ENCODE measurements at regions not wholly inside any gene's neighbourhood (a gene's known extent, or its start where the extent isn't known, plus 50 kb on each side); places are given as distances from the start of the nearest gene placed in this dataset.

DNA sequence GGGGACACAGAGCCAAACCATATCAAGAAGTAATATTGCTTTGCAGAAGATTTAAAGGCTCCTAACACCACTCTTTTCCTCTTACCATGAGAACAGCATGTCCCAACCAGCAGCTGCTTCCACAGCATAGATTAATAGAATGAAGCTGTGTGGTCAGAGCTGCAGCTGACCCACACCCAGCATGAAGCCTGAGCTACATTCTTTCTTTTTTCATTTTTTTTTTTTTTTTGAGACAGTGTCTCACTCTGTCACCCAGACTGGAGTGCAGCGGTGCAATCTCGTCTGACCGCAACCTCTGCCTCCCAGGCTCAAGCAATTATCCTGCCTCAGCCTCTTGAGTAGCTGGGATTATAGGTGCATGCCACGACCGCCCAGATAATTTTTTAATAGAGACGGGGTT is 289.8 kb downstream of the RAD51AP2 start:
- Histone ChIP-seq H3K36me3 (no peaks in the 10 kb centered on the region), H3K4me1 (no peaks in the 10 kb centered on the region), H3K9me3 (no peaks in the 10 kb centered on the region), H3K27ac (no peak overlapping the region), H3K4me3 (no peak overlapping the region), H3K27me3 (no peaks in the 10 kb centered on the region)
- intact Hi-C loops (cut with DNase I), result no loop called here
- DNase-seq (ENCODE audit: extremely low spot score in 2 of 2), result no peak
- TF ChIP-seq POLR2AphosphoS5 (IDR thresholded peaks at IDR 0.05; ENCODE audit: insufficient read depth in 1 of 2, low read depth in 1 of 2) (no peak), POLR2A (IDR thresholded peaks at IDR 0.05) (no peak)
- TF ChIP-seq, protein P1, sequence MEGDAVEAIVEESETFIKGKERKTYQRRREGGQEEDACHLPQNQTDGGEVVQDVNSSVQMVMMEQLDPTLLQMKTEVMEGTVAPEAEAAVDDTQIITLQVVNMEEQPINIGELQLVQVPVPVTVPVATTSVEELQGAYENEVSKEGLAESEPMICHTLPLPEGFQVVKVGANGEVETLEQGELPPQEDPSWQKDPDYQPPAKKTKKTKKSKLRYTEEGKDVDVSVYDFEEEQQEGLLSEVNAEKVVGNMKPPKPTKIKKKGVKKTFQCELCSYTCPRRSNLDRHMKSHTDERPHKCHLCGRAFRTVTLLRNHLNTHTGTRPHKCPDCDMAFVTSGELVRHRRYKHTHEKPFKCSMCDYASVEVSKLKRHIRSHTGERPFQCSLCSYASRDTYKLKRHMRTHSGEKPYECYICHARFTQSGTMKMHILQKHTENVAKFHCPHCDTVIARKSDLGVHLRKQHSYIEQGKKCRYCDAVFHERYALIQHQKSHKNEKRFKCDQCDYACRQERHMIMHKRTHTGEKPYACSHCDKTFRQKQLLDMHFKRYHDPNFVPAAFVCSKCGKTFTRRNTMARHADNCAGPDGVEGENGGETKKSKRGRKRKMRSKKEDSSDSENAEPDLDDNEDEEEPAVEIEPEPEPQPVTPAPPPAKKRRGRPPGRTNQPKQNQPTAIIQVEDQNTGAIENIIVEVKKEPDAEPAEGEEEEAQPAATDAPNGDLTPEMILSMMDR (IDR thresholded peaks at IDR 0.05), result no peak

DNA sequence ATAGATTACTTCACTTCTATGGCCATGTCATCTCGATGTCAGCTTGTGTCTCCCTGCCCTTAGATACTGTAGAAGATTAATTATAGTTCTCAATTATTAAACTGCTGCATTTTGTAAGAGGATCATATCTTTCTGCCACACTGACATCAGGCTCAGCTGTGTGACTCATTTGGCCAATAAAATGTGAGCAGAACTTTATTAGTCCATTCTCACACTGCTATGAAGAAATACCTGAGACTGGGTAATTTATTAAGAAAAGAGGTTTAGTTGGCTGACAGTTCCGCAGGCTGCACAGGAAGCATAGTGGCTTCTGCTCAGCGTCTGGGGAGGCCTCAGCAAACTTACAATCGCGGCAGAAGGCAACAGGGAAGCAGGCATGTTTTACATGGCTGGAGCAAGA is 290.4 kb downstream of the RAD51AP2 start:
- Histone ChIP-seq H3K36me3 (no peaks in the 10 kb centered on the region), H3K9me3 (no peaks in the 10 kb centered on the region), H3K4me3 (no peak overlapping the region), H3K4me1 (no peaks in the 10 kb centered on the region), H3K27me3 (no peaks in the 10 kb centered on the region), H3K27ac (no peak overlapping the region)
- intact Hi-C loops (cut with DNase I), result no loop called here
- TF ChIP-seq, protein P1 (IDR thresholded peaks at IDR 0.05), result no peak
- TF ChIP-seq POLR2AphosphoS5 (IDR thresholded peaks at IDR 0.05; ENCODE audit: insufficient read depth in 1 of 2, low read depth in 1 of 2) (no peak), POLR2A (IDR thresholded peaks at IDR 0.05) (no peak)
- no peak for DNase-seq (ENCODE audit: extremely low spot score in 2 of 2)

DNA sequence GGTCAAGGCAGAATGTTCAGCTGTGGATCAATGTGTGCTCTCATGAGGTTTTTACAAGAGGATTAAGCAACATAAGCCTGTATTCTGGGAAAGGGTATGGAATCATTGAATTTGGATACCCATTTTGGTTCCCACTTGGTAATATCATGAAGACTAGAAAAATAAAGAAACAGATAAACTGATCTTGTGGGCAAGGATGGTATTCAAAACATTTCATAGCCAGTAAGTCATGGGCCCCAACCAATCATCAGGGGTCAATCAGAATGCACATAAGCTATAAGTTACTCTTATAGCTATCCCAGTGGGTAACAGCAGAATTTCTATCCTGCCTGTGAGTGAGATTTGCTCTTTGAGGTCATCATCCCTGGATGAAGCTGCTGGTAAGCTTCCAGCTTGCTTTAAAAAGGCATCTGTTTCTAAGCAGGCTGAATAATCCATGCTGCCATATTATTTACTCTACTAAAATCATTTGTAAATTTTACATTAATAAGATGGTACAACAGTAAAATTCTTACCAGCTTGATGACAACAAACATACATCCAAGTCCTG is 291.2 kb downstream of the RAD51AP2 start:
- Histone ChIP-seq H3K27ac (no peak overlapping the region), H3K36me3 (no peaks in the 10 kb centered on the region), H3K4me3 (no peak overlapping the region), H3K4me1 (no peaks in the 10 kb centered on the region), H3K9me3 (no peaks in the 10 kb centered on the region), H3K27me3 (no peaks in the 10 kb centered on the region)
- TF ChIP-seq, protein P1 (IDR thresholded peaks at IDR 0.05), result no peak
- TF ChIP-seq POLR2A (IDR thresholded peaks at IDR 0.05) (no peak), POLR2AphosphoS5 (IDR thresholded peaks at IDR 0.05; ENCODE audit: insufficient read depth in 1 of 2, low read depth in 1 of 2) (no peak)
- no peak for DNase-seq (ENCODE audit: extremely low spot score in 2 of 2)
- intact Hi-C loops (cut with DNase I), result no loop called here

DNA sequence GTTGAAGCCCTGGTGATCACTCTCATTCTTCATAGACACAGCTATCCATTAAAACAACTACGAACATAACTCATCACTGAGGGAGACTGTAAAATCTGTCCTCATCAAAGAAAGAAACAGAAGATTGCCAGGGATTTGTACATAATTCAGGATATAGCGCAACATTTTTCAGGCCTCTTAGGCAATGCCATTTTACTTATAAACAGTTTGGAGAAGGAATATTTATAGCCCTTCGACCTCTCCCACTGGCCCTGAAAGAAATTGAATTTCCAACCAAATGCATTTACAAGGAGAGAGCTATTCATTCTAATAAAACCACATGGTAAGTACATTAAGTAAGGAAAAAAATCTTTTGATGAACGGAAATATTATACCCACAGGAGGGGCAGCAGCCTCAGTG is 295.0 kb downstream of the RAD51AP2 start:
- Histone ChIP-seq H3K4me3 (no peak overlapping the region), H3K27me3 (no peaks in the 10 kb centered on the region), H3K36me3 (no peaks in the 10 kb centered on the region), H3K4me1 (no peaks in the 10 kb centered on the region), H3K27ac (no peak overlapping the region), H3K9me3 (no peaks in the 10 kb centered on the region)
- TF ChIP-seq, protein P1 (IDR thresholded peaks at IDR 0.05), result no peak
- TF ChIP-seq POLR2AphosphoS5 (IDR thresholded peaks at IDR 0.05; ENCODE audit: insufficient read depth in 1 of 2, low read depth in 1 of 2) (no peak), POLR2A (IDR thresholded peaks at IDR 0.05) (no peak)
- no peak for DNase-seq (ENCODE audit: extremely low spot score in 2 of 2)
- intact Hi-C loops (cut with DNase I), result no loop called here

DNA sequence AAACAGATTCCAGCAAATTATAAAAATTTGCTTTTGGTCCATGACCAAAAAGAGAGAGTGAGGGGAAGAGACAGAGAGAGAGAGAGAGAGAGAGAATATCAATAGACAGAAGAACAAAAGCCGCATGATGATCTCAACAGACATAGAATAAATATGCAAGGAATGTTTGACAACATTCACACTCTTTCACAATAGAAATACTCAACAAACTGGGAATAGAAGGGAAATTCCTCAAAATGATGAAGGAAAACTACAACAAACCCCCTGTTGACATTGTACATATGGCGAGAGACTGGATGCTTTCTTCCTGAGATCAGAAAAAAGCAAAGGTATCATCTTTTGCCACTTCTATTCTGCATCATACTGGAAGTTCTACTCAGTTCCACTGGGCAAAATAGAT is 309.7 kb downstream of the RAD51AP2 start:
- no peak overlapping the region for H3K27ac ChIP-seq
- no peak for DNase-seq (ENCODE audit: extremely low spot score in 2 of 2)
- no peak overlapping the region for H3K4me3 ChIP-seq
- intact Hi-C loops (cut with DNase I), result no loop called here
- H3K36me3 ChIP-seq, result no peaks in the 10 kb centered on the region
- H3K9me3 ChIP-seq, result no peaks in the 10 kb centered on the region
- H3K27me3 ChIP-seq, result no peaks in the 10 kb centered on the region
- no peaks in the 10 kb centered on the region for H3K4me1 ChIP-seq
- TF ChIP-seq, protein P1 (IDR thresholded peaks at IDR 0.05), result no peak
- TF ChIP-seq POLR2A (IDR thresholded peaks at IDR 0.05) (no peak), POLR2AphosphoS5 (IDR thresholded peaks at IDR 0.05; ENCODE audit: insufficient read depth in 1 of 2, low read depth in 1 of 2) (no peak)
